ENCODE measurements at regions not wholly inside any gene's neighbourhood (a gene's known extent, or its start where the extent isn't known, plus 50 kb on each side); places are given as distances from the start of the nearest gene placed in this dataset.

DNA sequence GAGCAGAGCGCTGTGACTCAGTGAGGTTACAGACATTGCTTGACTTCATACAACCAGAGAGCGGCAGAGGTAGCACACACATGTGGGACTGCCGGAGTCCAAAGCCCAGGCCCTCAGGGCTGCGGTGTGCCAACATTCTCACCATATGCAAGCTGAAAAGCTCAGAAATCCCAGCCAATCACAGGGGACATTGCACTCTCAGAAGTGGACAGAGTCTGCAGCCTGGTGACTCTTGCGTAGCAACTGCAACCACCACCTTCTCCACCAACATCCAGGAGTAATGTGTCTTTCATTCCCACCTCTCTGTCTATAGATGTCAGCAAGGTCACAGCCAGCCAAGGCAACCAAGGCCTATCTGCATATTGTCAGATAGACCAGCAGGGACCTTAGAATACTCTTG, 158.1 kb downstream of the TTC32 start:
- peaks cover 1% of the 10 kb centered on the region; the same call in 1 of the 2 replicates for H3K4me1 ChIP-seq (ENCODE audit: insufficient read depth, low read length)
- H4K20me1 ChIP-seq (ENCODE audit: insufficient read depth, low read length) = no peaks in the 10 kb centered on the region
- no peak overlapping the region for H3K4me2 ChIP-seq (ENCODE audit: low read depth, low read length)
- ChIA-PET POLR2A (no interaction called here), CTCF (ENCODE audit: low intra/inter-chr PET ratio, low total read pairs) (no interaction called here)
- intact Hi-C loops (cut with micrococcal nuclease; ENCODE audit: unreplicated experiment) = no loop called here
- no peak overlapping the region for H3K4me3 ChIP-seq (replicated peaks in 1 of 3; ENCODE audit: insufficient read depth in 1 of 3, low read depth in 2 of 3, low read length in 3 of 3)
- peaks cover 2 to 10% of the 10 kb centered on the region in 2 experiments; a peak in 3 of 5 replicates for H3K27me3 ChIP-seq (ENCODE audit: control insufficient read depth in 1 of 2, insufficient read depth in 2 of 2, low read length in 2 of 2)
- in situ Hi-C loops (cut with HindIII; ENCODE audit: extremely low pct_ligation_motif_present, low pct_unique_long_range_greater_than_20kb) = loop anchor here (10.0 kb wide), 1 partner anchor 111 kb away; no protein-coding TSS in a partner anchor
- DNase-seq (ENCODE audit: low spot score) (no peak), FAIRE-seq (no peak), ATAC-seq (no peak)
- H3K27ac ChIP-seq (ENCODE audit: extremely low read length, insufficient read depth, low read length) = no peak overlapping the region
- TF ChIP-seq SRSF4 (IDR thresholded peaks at IDR 0.05; ENCODE audit: low read depth, low read length, poor library complexity, severe bottlenecking) (no peak), SRSF9 (IDR thresholded peaks at IDR 0.05; ENCODE audit: borderline replicate concordance, insufficient read depth, low read depth, low read length, poor library complexity, severe bottlenecking) (no peak), PITX1 (CRISPR knock-in tag; IDR thresholded peaks at IDR 0.05) (no peak), ZNF317 (CRISPR knock-in tag; IDR thresholded peaks at IDR 0.05) (no peak), GLI4 (CRISPR knock-in tag; IDR thresholded peaks at IDR 0.05; ENCODE audit: borderline replicate concordance) (no peak), TCF7 (IDR thresholded peaks at IDR 0.05; ENCODE audit: low read depth) (no peak), ZNF775 (CRISPR knock-in tag; IDR thresholded peaks at IDR 0.05; ENCODE audit: borderline replicate concordance) (no peak), SIX1 (CRISPR knock-in tag; IDR thresholded peaks at IDR 0.05; ENCODE audit: borderline replicate concordance) (no peak), HOXD1 (CRISPR knock-in tag; IDR thresholded peaks at IDR 0.05) (no peak), FOXA3 (CRISPR knock-in tag; IDR thresholded peaks at IDR 0.05) (no peak), ZNF138 (CRISPR knock-in tag; IDR thresholded peaks at IDR 0.05; ENCODE audit: low read depth) (no peak), TSC22D2 (CRISPR knock-in tag; IDR thresholded peaks at IDR 0.05; ENCODE audit: borderline replicate concordance) (no peak), MEF2D (CRISPR knock-in tag; IDR thresholded peaks at IDR 0.05) (no peak), ZNF766 (CRISPR knock-in tag; IDR thresholded peaks at IDR 0.05; ENCODE audit: borderline replicate concordance) (no peak), RNF219 (CRISPR knock-in tag; IDR thresholded peaks at IDR 0.05) (no peak), RARG (CRISPR knock-in tag; IDR thresholded peaks at IDR 0.05; ENCODE audit: low read depth) (no peak), TBP (CRISPR knock-in tag; IDR thresholded peaks at IDR 0.05) (no peak)
- TF ChIP-seq, protein P1, sequence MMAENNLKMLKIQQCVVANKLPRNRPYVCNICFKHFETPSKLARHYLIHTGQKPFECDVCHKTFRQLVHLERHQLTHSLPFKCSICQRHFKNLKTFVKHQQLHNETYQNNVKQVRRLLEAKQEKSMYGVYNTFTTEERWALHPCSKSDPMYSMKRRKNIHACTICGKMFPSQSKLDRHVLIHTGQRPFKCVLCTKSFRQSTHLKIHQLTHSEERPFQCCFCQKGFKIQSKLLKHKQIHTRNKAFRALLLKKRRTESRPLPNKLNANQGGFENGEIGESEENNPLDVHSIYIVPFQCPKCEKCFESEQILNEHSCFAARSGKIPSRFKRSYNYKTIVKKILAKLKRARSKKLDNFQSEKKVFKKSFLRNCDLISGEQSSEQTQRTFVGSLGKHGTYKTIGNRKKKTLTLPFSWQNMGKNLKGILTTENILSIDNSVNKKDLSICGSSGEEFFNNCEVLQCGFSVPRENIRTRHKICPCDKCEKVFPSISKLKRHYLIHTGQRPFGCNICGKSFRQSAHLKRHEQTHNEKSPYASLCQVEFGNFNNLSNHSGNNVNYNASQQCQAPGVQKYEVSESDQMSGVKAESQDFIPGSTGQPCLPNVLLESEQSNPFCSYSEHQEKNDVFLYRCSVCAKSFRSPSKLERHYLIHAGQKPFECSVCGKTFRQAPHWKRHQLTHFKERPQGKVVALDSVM (CRISPR knock-in tag; IDR thresholded peaks at IDR 0.05) = no peak
- no peaks in the 10 kb centered on the region for H3K9me3 ChIP-seq (ENCODE audit: low read length)
- no peaks in the 10 kb centered on the region for H3K79me2 ChIP-seq (ENCODE audit: insufficient read depth, low read length)
- WGBS (ENCODE audit: low lambda C conversion rate) = 77% methylated on average over 5 of the region's 5 CpGs
- no peaks in the 10 kb centered on the region for H3K36me3 ChIP-seq (replicated peaks in 1 of 2; ENCODE audit: control insufficient read depth in 1 of 2, insufficient read depth in 2 of 2, low read length in 2 of 2)
- no peak overlapping the region for H2AFZ ChIP-seq (ENCODE audit: low read length)
- H3K9ac ChIP-seq (ENCODE audit: insufficient read depth, low read depth, low read length) = no peak overlapping the region
- BruUV-seq (replicated peaks) = no TSS peak

All from HepG2 (cell line).